PC-9 (cell line): ENCODE measurements at regions not wholly inside any gene's neighbourhood (a gene's known extent, or its start where the extent isn't known, plus 50 kb on each side); places are given as distances from the start of the nearest gene placed in this dataset.

Source experiments
- BruUV-seq: library from RNA; stranded (reverse); fragments of 400-500 nt; replicated peaks from 2 replicates; lab custom pipeline; 2021; lab: Mats Ljungman, UMichigan
- CTCF ChIA-PET: fragments of 300-600 bp; sonication (Branson Sonifier 250); formaldehyde crosslinking; loops from one replicate; lab custom pipeline; 2022; ENCODE audit warnings: antibody characterized with exemption; lab: Charles Lee
- POLR2A ChIA-PET: fragments of 300-600 bp; sonication (Branson Sonifier 250); formaldehyde crosslinking; loops from one replicate; lab custom pipeline; 2022; ENCODE audit warnings: antibody characterized with exemption; ENCODE audit not compliant: unreplicated experiment; lab: Charles Lee
- DNase-seq, 2 experiments: peaks; one replicate each; pipeline versions ENCODE4 v3.0.0 to v3.0.0-alpha.2; 2015 to 2022; ENCODE audit warnings: mixed read lengths in 1 of 2
- H2AFZ ChIP-seq: fragments of 200-600 bp; sonication (generic); 2 replicates; pipeline ENCODE4 v1.8.1; 2017; ENCODE audit warnings: antibody characterized with exemption
- H3F3A ChIP-seq: fragments of 200-600 bp; sonication (generic); 2 replicates; pipeline ENCODE4 v1.8.1; 2017; ENCODE audit warnings: antibody characterized with exemption, mild to moderate bottlenecking, low read depth; ENCODE audit not compliant: insufficient read depth
- H3K27ac ChIP-seq: fragments of 200-600 bp; sonication (generic); 2 replicates; pipeline ENCODE4 v1.6.1; 2016; ENCODE audit warnings: mixed run types
- H3K27me3 ChIP-seq: fragments of 200-600 bp; sonication (generic); 2 replicates; pipeline ENCODE4 v1.6.1; 2016; ENCODE audit warnings: low read depth, mixed run types; ENCODE audit not compliant: insufficient read depth
- H3K36me3 ChIP-seq: fragments of 200-600 bp; sonication (generic); 2 replicates; pipeline ENCODE4 v1.6.1; 2016; ENCODE audit warnings: low read depth, mixed run types
- H3K4me1 ChIP-seq: fragments of 200-600 bp; sonication (generic); replicated peaks from 2 replicates; pipeline ENCODE4 v1.6.1; 2016; ENCODE audit warnings: mixed run types; ENCODE audit not compliant: insufficient read depth
- H3K4me2 ChIP-seq: fragments of 200-600 bp; sonication (generic); 2 replicates; pipeline ENCODE4 v1.6.1; 2017; ENCODE audit warnings: mixed run types
- H3K4me3 ChIP-seq: fragments of 200-600 bp; sonication (generic); 2 replicates; pipeline ENCODE4 v1.6.1; 2016; ENCODE audit warnings: mixed run types
- H3K79me2 ChIP-seq: fragments of 200-600 bp; sonication (generic); 2 replicates; pipeline ENCODE4 v1.6.1; 2017; ENCODE audit warnings: low read depth, mixed run types
- H3K9me2 ChIP-seq: fragments of 200-600 bp; sonication (generic); 2 replicates; pipeline ENCODE4 v1.8.1; 2017; ENCODE audit warnings: mild to moderate bottlenecking; ENCODE audit not compliant: insufficient read depth
- H3K9me3 ChIP-seq: fragments of 200-600 bp; sonication (generic); 2 replicates; pipeline ENCODE4 v1.8.1; 2016; ENCODE audit warnings: low read depth; ENCODE audit not compliant: insufficient read depth
- H4K20me1 ChIP-seq: fragments of 200-600 bp; sonication (generic); 2 replicates; pipeline ENCODE4 v1.8.1; 2017; ENCODE audit not compliant: insufficient read depth
- CTCF ChIP-seq: fragments of 200-600 bp; sonication (generic); conservative IDR thresholded peaks from 2 replicates; pipeline ENCODE4 v1.6.1; 2017; ENCODE audit warnings: mixed run types, antibody characterized with exemption, mild to moderate bottlenecking, moderate library complexity
- EZH2 ChIP-seq: fragments of 200-600 bp; sonication (generic); IDR thresholded peaks from 2 replicates; pipeline ENCODE4 v1.8.0; 2017; ENCODE audit warnings: antibody characterized with exemption, low read depth
- intact Hi-C: fragments of 100-400 bp; cut with micrococcal nuclease; formaldehyde crosslinking; loops from one replicate; pipeline ENCODE4 v1.10.0; 2022; ENCODE audit not compliant: unreplicated experiment

GRCh38 chr3:197438906-197439305 lies 116.9 kb downstream of the BDH1 start:
- no peaks in the 10 kb centered on the region for H3K27me3 ChIP-seq
- peaks cover 3% of the 10 kb centered on the region; the same call in 1 of the 2 replicates for H3F3A ChIP-seq
- no peaks in the 10 kb centered on the region for H3K4me1 ChIP-seq
- no peak overlapping the region for H3K4me2 ChIP-seq
- H2AFZ ChIP-seq, result no peak overlapping the region
- H3K9me2 ChIP-seq, result no peaks in the 10 kb centered on the region
- BruUV-seq, result no TSS peak
- TF ChIP-seq EZH2 (no peak), CTCF (no peak)
- ChIA-PET POLR2A (no interaction called here), CTCF (no interaction called here)
- H3K79me2 ChIP-seq, result no peaks in the 10 kb centered on the region
- H4K20me1 ChIP-seq, result no peaks in the 10 kb centered on the region
- intact Hi-C loops, result no loop called here
- no peak for DNase-seq
- no peaks in the 10 kb centered on the region for H3K9me3 ChIP-seq
- no peak overlapping the region for H3K4me3 ChIP-seq
- H3K27ac ChIP-seq, result no peak overlapping the region
- H3K36me3 ChIP-seq, result no peaks in the 10 kb centered on the region

- no peak for DNase-seq
- Histone ChIP-seq H4K20me1 (no peaks in the 10 kb centered on the region), H3K27ac (no peak overlapping the region), H3K4me3 (no peak overlapping the region), H3K9me3 (no peaks in the 10 kb centered on the region), H3F3A (peaks cover 3% of the 10 kb centered on the region; the same call in 1 of the 2 replicates), H2AFZ (no peak overlapping the region), H3K9me2 (no peaks in the 10 kb centered on the region), H3K4me1 (no peaks in the 10 kb centered on the region), H3K27me3 (no peaks in the 10 kb centered on the region), H3K79me2 (no peaks in the 10 kb centered on the region), H3K36me3 (no peaks in the 10 kb centered on the region), H3K4me2 (no peak overlapping the region)
- CTCF ChIA-PET, result no interaction called here
- BruUV-seq, result no TSS peak
- intact Hi-C loops, result no loop called here
- POLR2A ChIA-PET, result interaction anchor here (0.6 kb wide), 1 partner anchor 12 kb away, joined by 24 read pairs; no protein-coding TSS in a partner anchor
- TF ChIP-seq CTCF (no peak), EZH2 (no peak)
Measured at GRCh38 chr3:197435426-197435825, 120.3 kb downstream of the BDH1 start.

GRCh38 chr3:197434830-197435229 lies 120.9 kb downstream of the BDH1 start:
- H3F3A ChIP-seq, result peaks cover 3% of the 10 kb centered on the region; the same call in 1 of the 2 replicates
- no peaks in the 10 kb centered on the region for H3K36me3 ChIP-seq
- no peaks in the 10 kb centered on the region for H3K27me3 ChIP-seq
- H3K9me2 ChIP-seq, result no peaks in the 10 kb centered on the region
- H3K4me3 ChIP-seq, result no peak overlapping the region
- H4K20me1 ChIP-seq, result no peaks in the 10 kb centered on the region
- TF ChIP-seq EZH2 (no peak), CTCF (no peak)
- ChIA-PET CTCF (interaction anchor here (0.7 kb wide), 1 partner anchor 338 kb away, joined by 6 read pairs; no protein-coding TSS in a partner anchor), POLR2A (interaction anchor here (0.6 kb wide), 1 partner anchor 13 kb away, joined by 24 read pairs; no protein-coding TSS in a partner anchor)
- no TSS peak for BruUV-seq
- intact Hi-C loops, result no loop called here
- no peaks in the 10 kb centered on the region for H3K79me2 ChIP-seq
- DNase-seq, result no peak
- no peak overlapping the region for H2AFZ ChIP-seq
- H3K27ac ChIP-seq, result no peak overlapping the region
- H3K4me1 ChIP-seq, result no peaks in the 10 kb centered on the region
- H3K4me2 ChIP-seq, result no peak overlapping the region
- no peaks in the 10 kb centered on the region for H3K9me3 ChIP-seq
